Stimulated activated naive CD8-positive, alpha-beta T cell treated with anti-CD3 and anti-CD28 coated beads, Interleukin-15, Interleukin-2, amounts not matched to agents 100 U/mL and 50 U/mL, for 24 hours (primary cell): ENCODE measurements at regions not wholly inside any gene's neighbourhood (a gene's known extent, or its start where the extent isn't known, plus 50 kb on each side); places are given as distances from the start of the nearest gene placed in this dataset.

Experiments used
- ATAC-seq: fragments of 150-1000 bp; cut with Tn5 transposase; one replicate; pipeline ENCODE4 v1.10.0; 2021
- DNase-seq: peaks from one replicate; pipeline ENCODE4 v3.0.0; 2021

DNA sequence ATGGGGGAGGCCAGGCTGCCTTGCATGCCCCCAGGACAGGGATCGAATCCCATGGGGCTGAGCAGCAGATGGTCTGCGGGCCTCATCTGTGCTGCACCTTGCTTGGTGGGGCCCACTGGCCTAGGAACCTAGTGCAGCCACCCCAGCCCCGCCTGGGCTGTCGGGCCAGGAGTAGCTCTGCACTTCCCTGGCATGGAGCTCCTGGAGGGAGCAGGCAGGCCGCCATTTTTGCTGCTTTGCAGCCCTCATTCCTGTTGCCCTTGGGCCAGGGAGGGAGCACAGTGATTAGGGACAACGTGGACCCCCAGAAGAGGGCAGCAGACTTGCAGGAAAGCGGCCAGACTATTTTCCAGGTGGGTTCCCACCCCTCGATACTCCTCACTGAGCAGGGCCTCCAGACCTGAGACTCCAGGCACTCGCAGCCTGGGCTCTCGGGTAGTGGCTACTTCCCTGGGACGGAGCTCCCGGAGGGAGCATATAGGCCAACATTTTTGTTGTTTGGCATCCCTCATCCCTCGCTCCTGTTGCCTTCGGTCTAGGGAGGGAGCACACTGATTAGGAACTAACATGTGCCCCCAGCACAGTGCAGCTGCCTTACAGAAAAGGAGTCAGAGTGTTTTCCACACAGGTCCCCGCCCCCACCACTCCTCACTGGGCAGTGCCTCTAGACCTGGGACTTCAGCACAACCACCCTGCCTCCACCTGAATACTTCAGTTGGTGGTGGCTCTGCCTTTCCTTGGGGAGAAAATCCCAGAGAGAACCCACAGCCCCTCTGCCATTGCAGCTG, 99.5 kb downstream of the MAIP1 start:
- no peak for ATAC-seq
- DNase-seq = no peak

DNA sequence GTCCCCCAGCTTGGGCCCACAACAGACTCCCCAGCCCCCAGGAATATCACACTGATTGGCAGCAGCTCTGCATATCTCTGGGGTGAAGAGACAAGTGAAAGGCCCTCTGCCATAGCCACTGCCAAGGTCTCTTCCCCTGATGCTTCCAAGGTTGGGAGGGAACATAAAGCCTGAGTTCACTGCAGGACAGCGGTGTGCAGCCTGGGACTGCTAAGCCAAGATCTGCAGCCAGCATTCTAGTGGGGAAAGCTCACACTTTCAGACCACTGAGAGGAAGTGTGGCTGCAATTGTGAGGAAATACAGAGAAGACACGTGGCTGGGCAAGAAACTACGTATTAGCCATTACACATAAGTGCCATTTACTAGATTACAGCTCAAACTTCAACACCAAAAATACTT, 100.7 kb downstream of the MAIP1 start:
- no peak for DNase-seq

DNA sequence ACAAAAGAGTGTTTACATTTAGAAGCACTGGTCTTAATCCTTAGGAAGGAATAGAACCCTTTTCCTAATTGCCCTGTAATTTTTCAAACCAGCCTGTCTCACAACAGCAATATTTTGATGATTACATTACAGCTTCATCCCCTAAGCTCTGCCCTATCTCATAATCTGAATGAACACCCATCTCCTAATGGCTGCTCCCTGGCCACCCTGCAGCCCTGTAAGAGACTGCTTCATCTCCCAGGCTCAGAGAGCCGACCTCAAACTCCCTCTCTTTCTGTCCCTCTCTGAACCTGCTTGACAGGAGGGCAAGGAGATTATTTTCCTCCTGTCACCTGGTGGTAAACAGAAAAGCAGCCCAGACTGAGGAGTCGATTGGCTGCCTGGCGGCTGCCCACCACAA, 107.8 kb downstream of the MAIP1 start:
- DNase-seq (no peak), ATAC-seq (no peak)

More for the DNA sequence above, 100.7 kb downstream of the MAIP1 start:
- ATAC-seq = no peak

- ATAC-seq (no peak), DNase-seq (no peak)
These were observed 109.5 kb downstream of the MAIP1 start for GRCh38 chr2:200064879-200065278.

DNA sequence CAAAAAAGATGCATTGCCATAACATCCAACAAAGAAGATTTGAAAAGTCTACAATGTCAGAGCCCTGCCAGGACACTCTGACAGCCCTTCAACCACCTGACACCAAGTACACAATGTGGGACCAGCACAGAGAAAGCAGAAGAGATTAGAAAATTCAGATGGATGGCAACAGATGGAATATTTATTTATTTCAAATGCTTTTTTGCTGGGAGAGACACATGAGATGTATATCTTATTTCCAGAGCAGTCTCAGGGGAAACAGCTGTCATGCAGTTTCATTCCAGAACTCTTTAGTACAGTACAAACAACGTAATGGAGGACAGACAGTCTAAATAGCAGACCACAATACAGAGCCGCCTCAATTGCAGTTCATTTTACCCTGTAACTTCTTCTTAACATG, 110.1 kb downstream of the MAIP1 start:
- DNase-seq (no peak), ATAC-seq (no peak)

DNA sequence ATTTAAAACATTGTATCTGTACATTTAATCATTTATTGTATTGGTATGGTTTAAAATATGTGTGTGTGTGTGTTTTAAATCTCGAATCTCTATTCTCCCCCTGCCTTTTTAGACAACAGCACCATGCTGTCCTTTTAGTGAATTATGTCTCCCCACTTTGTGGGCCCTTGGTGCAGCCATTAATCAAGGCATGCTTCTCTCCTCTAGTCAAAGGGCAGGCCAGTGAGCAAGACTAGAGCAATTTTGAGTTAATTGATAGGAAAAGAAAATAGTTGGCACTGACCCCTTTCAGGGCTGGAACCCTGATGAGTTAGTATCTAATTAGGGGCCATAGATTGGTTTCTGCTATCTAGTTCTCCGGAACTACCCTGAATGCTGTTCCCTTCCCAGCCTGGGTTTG, 111.0 kb downstream of the MAIP1 start:
- no peak for ATAC-seq
- no peak for DNase-seq

DNA sequence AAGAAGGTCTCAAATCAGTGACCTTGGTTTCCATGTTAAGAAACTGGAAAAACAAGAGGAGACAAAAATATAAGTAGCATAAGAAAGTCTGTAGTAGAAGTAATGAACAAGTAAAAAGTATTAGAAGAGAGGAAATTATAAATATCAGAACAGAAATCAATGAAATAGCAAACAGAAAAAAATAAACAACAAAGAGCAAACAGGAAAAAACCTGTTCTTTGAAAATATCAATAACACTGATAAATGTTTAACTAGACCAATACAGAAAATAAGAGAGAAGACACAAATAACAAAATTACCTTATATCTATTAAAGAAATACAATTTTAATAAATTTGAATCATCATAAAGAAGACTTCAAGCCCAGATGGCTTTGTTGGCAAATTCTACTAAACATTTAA, 113.3 kb downstream of the MAIP1 start:
- ATAC-seq = no peak

DNA sequence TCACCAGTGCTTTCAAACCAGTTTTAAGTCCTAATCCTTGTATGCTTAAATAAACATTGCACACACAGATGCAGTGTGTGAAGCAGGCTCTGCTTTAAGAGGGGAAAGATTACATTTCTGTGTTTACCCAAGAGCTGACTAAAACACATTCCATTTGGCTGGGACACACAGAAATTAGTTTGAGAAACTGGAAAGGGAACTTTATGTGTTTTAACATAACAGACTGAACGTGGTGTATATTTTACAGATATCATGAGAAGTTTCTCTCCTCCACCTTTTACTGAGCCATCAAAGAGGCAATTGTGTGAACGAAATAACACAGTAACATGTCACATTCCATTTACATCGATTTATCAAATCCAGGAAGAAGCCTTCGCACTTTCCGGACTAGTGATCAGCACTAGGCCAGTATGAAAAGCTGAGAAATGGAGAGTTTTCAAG, 121.8 kb downstream of the MAIP1 start:
- ATAC-seq (no peak), DNase-seq (no peak)

More for the DNA sequence above, 113.3 kb downstream of the MAIP1 start:
- DNase-seq = no peak

- ATAC-seq (no peak), DNase-seq (no peak)
These were observed 122.5 kb downstream of the MAIP1 start for GRCh38 chr2:200077838-200078237.

DNA sequence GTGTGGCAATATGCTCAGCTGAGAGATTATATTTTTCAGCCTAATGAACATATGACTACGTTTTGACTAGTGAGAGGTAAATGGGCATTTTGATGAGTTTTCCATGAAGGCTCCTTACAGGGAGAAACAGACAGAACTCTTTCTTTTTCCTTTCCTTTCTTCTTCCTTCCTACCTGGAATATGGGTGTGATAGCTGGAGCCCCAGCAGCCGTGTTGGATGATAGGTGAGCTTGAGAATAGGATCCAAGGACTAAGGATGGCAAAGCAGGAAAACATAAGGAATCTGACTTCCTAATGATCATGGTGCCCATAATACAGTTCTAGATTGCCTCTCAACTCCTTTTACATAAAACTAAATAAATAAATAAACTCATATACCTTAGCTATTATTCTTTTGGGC, 124.0 kb downstream of the MAIP1 start:
- no peak for ATAC-seq

DNA sequence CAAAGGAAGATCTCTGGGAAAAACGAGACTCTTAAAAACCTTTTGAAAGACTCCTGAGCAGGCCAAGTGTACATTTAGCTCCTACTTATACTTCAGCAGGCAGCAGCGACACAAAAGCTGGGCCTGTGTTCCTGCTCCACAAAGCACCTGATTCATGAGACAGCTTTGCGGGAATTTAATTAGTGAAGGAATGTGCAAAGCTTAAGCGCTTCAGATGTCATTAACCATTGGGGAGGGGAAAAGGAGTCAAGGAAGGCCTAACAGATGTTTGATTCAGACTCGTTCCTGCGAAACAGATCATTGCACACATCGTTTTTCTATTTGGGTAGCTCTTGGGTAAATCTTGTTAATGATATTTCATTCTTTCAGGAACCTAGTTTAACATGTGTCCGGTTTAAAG, 125.9 kb downstream of the MAIP1 start:
- ATAC-seq = no peak
- DNase-seq = no peak

More for the DNA sequence above, 124.0 kb downstream of the MAIP1 start:
- no peak for DNase-seq

GRCh38 chr2:200081811-200082210, 126.4 kb downstream of the MAIP1 start:
- no peak for DNase-seq
- ATAC-seq = no peak

DNA sequence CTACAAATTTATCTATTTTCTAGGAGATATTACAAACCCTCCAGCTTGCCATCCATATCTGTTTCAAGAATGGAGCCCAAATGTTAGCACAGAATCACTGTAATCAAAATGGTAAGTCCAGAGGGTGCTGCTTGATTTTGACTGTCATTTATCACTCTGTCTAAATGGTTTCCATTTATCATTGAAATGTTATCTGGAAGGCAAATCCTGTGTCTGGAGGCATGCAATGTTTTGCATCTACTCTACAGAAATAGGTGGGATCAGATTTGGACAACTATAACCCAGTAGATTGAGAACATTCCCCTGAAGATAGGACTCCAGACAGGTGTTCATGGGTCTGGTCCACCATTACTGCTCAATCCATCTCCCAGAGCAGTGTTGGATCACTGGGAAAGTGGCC, 128.7 kb downstream of the MAIP1 start:
- DNase-seq (no peak), ATAC-seq (no peak)

DNA sequence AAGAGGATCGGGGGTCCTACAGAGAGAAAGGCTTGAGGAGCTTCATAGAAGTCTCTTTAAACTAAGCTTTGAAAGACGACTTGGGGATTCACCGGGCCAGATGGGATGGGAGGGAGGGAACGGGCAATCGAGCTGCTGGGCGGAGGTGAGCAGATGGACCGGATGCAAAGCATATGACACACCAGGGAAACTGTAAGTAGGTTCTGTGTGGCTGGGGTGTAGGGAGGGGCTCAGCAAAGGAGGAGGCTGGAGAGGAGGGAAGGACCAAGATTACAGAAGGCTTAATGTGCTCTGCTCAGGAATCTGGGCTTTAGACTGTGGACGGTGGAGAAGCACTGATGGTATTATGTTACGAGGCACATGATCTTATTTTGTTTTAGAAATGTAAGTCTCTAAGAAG, 131.5 kb downstream of the MAIP1 start:
- no peak for DNase-seq

DNA sequence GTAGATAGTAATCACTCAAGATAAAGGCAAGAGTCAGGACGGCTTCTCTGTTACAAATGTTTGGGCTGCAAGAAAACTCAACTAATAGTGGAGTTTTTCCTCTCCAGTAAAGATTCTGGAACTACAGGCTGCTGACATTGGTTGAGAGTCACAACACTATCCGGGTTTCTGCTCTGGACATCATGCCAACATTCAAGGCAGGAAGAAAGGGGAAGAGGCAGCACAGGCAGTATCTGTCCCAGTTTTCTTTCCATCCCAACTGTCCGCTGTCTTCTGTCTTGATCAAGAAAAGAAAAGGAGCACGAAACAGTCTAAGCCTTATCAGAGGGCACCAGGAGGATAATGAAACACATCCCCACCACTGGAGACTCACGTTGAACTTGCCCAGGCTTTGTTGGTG, 132.1 kb downstream of the MAIP1 start:
- ATAC-seq (no peak), DNase-seq (no peak)

More for the DNA sequence above, 131.5 kb downstream of the MAIP1 start:
- no peak for ATAC-seq

DNA sequence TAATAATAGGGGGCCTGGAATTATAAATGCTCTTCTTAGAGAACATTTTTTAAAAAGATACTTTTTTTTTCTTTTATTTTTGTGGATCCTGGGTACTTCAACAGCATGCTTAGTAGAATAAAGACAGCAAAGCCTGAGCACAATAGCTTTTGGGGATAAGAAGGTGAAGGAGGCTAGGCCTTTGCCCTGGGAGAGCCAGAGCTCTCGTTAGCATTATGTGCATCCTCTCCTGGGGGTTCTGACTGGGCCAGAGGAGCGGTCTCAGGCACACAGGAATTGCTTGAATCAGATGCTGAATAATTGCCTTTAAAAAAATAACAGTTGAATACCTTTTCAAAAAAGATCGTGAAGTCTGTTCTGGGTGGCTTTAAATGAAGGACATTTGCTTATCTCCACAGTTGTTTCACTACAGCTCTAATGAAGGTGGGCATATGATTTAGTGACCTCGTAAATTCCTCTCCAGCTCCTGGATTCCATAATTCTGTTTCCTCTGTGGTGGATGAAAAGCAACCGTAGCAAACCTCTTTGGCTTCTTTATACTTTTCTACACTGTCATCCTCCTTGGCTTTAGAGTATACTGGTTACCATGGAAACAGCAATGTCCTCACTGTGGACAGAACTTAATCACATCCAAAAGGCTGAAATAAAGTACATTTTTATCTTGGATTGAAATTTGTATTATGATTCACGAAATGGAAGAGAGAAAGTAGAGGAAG, 133.8 kb downstream of the MAIP1 start:
- ATAC-seq (no peak), DNase-seq (no peak)

- ATAC-seq (no peak), DNase-seq (no peak)
These were observed 134.4 kb downstream of the MAIP1 start for GRCh38 chr2:200089756-200090109.

DNA sequence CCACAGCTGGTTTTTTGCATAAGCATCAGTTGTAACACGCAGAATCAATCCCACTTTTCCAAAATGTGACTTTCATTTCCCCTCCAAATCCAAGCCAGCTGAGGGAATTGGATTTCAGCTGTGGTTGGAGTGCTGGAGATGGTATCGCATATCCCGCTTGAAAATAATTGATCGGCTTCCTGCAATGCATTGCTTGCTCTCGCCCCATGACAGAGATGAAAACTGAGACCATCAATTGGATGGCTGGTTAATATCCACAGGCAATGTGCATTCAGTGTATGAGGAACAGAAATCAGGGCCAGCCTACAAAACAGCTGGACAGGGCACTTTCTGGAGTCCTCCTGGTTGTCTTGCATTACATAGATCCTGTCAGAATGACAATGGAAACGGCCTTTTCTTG, 135.3 kb downstream of the MAIP1 start:
- DNase-seq (no peak), ATAC-seq (no peak)

DNA sequence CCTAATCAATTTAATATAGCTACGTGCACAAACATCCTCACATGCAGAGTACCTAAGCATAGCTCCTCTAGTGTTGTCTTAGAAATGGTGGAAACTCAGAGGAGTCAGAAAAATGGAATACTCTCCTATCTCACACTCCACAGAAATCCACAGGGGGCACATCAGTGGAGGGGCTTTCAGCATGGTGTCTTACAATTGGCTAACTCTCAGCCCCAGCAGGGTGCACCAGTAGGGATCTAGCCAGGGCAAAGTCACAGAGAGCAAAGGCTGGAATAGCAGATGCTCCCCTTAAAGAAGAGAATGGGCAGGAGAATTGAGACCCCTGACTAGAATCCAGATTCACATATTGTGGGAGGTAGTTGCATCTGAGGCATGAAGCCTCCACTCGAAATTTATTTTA, 135.7 kb downstream of the MAIP1 start:
- DNase-seq (no peak), ATAC-seq (no peak)

DNA sequence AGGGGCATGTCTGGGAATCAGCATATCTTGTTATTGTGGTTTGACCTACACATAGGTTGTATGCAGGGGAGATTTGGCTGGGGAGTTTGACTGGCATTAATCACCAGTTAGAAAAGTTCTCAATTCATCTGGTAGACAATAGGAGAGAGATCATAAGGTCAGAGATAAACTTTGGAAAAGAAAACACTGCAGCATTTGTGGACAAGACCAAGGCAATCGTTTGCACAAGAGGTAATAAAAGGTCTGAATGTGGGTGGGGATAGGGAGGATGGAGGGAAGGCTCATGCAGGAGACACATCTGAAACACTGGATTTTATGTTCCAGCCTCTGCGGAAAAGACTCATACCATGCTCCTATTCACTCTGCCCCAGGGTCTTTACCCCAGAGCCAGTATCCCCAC, 136.9 kb downstream of the MAIP1 start:
- DNase-seq (no peak), ATAC-seq (no peak)

DNA sequence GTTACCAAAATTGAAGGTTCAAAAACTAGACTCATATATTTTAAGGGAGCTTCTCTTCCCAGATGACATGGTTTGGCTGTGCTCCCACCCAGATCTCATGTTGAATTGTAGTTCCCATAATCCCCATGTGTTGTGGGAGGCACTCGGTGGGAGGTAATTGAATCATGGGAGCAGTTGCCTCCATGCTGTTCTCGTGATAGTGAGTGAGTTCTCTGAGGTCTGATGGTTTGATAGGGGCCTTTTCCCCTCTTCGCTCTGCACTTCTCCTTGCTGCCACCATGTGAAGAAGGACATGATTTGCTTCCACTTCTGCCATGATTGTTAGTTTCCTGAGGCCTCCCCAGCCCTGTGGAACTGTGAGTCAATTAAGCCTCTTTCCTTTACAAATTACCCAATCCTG, 140.1 kb downstream of the MAIP1 start:
- no peak for ATAC-seq
- DNase-seq = no peak

DNA sequence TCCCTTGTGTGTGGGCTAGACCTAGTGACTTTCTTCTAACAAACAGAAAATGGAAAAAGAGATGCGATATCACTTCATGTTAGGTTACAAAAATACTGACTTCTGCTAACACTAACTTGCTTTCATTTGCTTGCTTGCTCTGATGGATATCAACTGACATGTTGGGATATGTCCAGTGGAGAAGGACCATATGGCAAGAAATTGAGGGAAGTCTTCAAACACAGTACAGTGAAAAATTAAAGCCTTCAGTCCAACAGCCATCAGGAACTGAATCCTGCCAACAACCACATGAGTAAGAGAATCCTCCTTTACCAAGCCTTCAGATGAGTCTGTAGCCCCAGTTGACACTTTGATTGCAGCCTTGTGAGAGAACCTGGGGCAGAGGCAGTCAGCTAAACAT, 143.9 kb downstream of the MAIP1 start:
- no peak for ATAC-seq
- no peak for DNase-seq

- ATAC-seq (no peak), DNase-seq (no peak)
These were observed 144.6 kb downstream of the MAIP1 start for GRCh38 chr2:200100027-200100426.

- DNase-seq (no peak), ATAC-seq (no peak)
These were observed 146.5 kb downstream of the MAIP1 start for GRCh38 chr2:200101922-200102321.
